ENCODE measurements at regions not wholly inside any gene's neighbourhood (a gene's known extent, or its start where the extent isn't known, plus 50 kb on each side); places are given as distances from the start of the nearest gene placed in this dataset.

GRCh38 chr14:42429401-42429800, 822.7 kb downstream of the LRFN5 start:
- H3K4me3 ChIP-seq = no peak overlapping the region
- no peaks in the 10 kb centered on the region for H3K36me3 ChIP-seq (ENCODE audit: insufficient read depth)
- H3K27ac ChIP-seq (ENCODE audit: low read depth) = no peak overlapping the region
- peak overlapping the region; percentile 50; the same call in 1 of the 2 replicates for H2AFZ ChIP-seq
- no peak for DNase-seq (ENCODE audit: low spot score)
- TF ChIP-seq, protein P1, sequence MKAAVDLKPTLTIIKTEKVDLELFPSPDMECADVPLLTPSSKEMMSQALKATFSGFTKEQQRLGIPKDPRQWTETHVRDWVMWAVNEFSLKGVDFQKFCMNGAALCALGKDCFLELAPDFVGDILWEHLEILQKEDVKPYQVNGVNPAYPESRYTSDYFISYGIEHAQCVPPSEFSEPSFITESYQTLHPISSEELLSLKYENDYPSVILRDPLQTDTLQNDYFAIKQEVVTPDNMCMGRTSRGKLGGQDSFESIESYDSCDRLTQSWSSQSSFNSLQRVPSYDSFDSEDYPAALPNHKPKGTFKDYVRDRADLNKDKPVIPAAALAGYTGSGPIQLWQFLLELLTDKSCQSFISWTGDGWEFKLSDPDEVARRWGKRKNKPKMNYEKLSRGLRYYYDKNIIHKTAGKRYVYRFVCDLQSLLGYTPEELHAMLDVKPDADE (IDR thresholded peaks at IDR 0.05) = no peak
- TF ChIP-seq EZH2 (IDR thresholded peaks at IDR 0.05; ENCODE audit: low read depth, unreplicated experiment) (no peak), CREB1 (CRISPR knock-in tag; IDR thresholded peaks at IDR 0.05; ENCODE audit: low read depth) (no peak), ZNF462 (CRISPR knock-in tag; IDR thresholded peaks at IDR 0.05) (no peak), STAT1 (IDR thresholded peaks at IDR 0.05; ENCODE audit: unreplicated experiment) (no peak), ZNF331 (CRISPR knock-in tag; IDR thresholded peaks at IDR 0.05; ENCODE audit: low read depth) (no peak), JUNB (IDR thresholded peaks at IDR 0.05; ENCODE audit: unreplicated experiment) (no peak), ZNF114 (CRISPR knock-in tag; IDR thresholded peaks at IDR 0.05) (no peak), POLR2AphosphoS5 (IDR thresholded peaks at IDR 0.05; ENCODE audit: low read depth) (no peak), NANOG (IDR thresholded peaks at IDR 0.05; ENCODE audit: borderline replicate concordance) (no peak), EZH2phosphoT487 (IDR thresholded peaks at IDR 0.05; ENCODE audit: unreplicated experiment) (no peak)
- TF ChIP-seq, protein P2, sequence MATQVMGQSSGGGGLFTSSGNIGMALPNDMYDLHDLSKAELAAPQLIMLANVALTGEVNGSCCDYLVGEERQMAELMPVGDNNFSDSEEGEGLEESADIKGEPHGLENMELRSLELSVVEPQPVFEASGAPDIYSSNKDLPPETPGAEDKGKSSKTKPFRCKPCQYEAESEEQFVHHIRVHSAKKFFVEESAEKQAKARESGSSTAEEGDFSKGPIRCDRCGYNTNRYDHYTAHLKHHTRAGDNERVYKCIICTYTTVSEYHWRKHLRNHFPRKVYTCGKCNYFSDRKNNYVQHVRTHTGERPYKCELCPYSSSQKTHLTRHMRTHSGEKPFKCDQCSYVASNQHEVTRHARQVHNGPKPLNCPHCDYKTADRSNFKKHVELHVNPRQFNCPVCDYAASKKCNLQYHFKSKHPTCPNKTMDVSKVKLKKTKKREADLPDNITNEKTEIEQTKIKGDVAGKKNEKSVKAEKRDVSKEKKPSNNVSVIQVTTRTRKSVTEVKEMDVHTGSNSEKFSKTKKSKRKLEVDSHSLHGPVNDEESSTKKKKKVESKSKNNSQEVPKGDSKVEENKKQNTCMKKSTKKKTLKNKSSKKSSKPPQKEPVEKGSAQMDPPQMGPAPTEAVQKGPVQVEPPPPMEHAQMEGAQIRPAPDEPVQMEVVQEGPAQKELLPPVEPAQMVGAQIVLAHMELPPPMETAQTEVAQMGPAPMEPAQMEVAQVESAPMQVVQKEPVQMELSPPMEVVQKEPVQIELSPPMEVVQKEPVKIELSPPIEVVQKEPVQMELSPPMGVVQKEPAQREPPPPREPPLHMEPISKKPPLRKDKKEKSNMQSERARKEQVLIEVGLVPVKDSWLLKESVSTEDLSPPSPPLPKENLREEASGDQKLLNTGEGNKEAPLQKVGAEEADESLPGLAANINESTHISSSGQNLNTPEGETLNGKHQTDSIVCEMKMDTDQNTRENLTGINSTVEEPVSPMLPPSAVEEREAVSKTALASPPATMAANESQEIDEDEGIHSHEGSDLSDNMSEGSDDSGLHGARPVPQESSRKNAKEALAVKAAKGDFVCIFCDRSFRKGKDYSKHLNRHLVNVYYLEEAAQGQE (IDR thresholded peaks at IDR 0.05; ENCODE audit: unreplicated experiment) = no peak
- TF ChIP-seq, protein P3, sequence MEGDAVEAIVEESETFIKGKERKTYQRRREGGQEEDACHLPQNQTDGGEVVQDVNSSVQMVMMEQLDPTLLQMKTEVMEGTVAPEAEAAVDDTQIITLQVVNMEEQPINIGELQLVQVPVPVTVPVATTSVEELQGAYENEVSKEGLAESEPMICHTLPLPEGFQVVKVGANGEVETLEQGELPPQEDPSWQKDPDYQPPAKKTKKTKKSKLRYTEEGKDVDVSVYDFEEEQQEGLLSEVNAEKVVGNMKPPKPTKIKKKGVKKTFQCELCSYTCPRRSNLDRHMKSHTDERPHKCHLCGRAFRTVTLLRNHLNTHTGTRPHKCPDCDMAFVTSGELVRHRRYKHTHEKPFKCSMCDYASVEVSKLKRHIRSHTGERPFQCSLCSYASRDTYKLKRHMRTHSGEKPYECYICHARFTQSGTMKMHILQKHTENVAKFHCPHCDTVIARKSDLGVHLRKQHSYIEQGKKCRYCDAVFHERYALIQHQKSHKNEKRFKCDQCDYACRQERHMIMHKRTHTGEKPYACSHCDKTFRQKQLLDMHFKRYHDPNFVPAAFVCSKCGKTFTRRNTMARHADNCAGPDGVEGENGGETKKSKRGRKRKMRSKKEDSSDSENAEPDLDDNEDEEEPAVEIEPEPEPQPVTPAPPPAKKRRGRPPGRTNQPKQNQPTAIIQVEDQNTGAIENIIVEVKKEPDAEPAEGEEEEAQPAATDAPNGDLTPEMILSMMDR (conservative IDR thresholded peaks at IDR 0.05; ENCODE audit: low read depth in 2 of 2) = no peak
- H4K20me1 ChIP-seq (replicated peaks; ENCODE audit: insufficient read depth) = no peaks in the 10 kb centered on the region
- Mint-ChIP-seq H3K36me3 (ENCODE audit: low read depth) (peaks cover 5% of the 10 kb centered on the region; the same call in 1 of the 3 replicates), H3K27ac (no peak overlapping the region), H3K9me3 (peaks cover 17% of the 10 kb centered on the region; the same call in 2 of the 3 replicates), H3K4me3 (no peak overlapping the region), H3K4me1 (no peaks in the 10 kb centered on the region), H3K27me3 (ENCODE audit: insufficient read depth, low read depth, poor library complexity) (no peaks in the 10 kb centered on the region)
- ATAC-seq = no peak
- H3K9me2 ChIP-seq (ENCODE audit: insufficient read depth) = no peaks in the 10 kb centered on the region
- H3K4me1 ChIP-seq (ENCODE audit: insufficient read depth) = no peaks in the 10 kb centered on the region
- no peak overlapping the region for H3K4me2 ChIP-seq
- H3K79me2 ChIP-seq (replicated peaks; ENCODE audit: insufficient read depth) = no peaks in the 10 kb centered on the region
- no peaks in the 10 kb centered on the region for H3K27me3 ChIP-seq (ENCODE audit: insufficient read depth)
- H3F3A ChIP-seq (replicated peaks; ENCODE audit: low read depth) = no peaks in the 10 kb centered on the region

Data from GM23338 (cell line).